Urothelium cell line (cell line): ENCODE measurements at regions not wholly inside any gene's neighbourhood (a gene's known extent, or its start where the extent isn't known, plus 50 kb on each side); places are given as distances from the start of the nearest gene placed in this dataset.

ENCODE experiments used
- DNase-seq: peaks from one replicate; pipeline ENCODE4 v3.0.0; 2011; ENCODE audit warnings: low spot score, mixed read lengths
- FAIRE-seq: peaks from 2 replicates; lab custom pipeline; 2011; peaks lifted over from hg19 to GRCh38; lab: Jason Lieb, UNC

DNA sequence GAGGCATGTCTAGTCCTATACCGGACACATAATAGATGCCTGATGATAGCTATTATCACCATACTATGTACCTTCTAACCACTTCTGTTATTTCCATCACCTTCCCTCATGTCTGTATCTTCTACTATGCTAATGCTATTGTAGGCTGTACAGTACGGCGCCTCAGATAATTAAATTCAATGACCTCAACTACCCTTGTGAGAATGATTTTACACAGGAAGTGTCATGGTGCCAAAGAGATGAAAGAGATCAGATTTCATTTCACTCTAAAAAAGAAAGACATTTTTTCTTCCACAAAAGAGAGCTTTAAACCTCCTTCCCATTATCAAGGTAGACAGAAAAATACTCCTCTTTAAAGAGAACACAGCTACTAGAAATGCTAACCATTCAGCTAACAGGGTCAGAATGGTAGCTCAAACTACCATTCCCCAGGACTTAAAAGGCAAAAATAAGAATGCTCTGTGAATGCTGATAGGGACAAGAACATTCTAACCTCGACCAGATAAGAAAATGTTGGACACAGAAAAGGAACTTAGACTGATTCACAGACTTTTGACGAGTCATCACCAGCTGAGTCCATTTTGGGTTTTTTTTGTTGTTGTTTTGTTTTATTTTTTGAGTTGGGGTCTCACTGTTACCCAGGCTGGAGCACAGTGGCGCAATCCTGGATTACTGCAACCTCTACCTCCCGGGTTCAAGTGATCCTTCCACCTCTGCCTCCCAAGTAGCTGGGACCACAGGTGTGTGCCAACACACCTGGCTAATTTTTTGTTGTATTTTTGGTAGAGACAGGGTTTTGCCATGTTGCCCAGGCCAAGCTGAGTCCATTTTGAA lies 99.2 kb upstream of the RAPGEF2 start:
- FAIRE-seq (no peak), DNase-seq (no peak)

DNA sequence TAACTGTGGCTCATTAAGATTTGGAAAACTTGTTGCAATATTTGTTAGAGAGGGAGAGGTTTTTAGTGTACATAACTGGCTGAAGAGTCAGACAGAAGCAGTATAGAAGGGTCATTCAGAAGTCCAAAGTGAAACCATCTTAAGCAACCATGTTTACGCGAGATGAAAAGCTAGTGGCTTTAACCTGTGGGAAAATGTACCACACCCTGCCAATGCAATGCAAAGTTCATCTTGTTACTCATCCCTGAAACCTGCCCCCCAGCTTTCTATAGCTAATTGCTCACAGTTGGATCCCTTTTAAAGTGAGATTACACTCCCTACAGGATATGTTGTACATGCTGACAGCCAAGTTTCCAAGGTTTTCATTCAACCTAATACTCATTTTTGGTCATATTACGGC lies 96.7 kb upstream of the RAPGEF2 start:
- no peak for FAIRE-seq
- no peak for DNase-seq

DNA sequence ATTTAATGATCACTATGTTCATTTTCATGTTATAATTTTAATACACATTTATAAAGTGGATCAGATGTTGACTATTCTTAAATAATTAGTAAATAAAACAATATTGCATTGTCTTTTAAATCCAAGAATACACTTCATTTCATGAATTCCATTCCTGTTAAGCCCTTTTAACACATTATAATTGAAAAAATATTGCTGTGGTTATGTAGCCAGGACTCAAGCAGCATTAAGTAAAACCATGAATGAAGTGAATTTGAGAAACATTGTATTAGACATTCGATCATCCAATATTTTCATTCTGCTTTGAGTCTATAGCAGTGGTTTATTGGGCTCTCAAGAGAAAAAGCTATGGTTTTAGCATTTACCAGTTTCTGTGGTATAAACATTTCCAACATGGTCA lies 94.2 kb upstream of the RAPGEF2 start:
- no peak for DNase-seq
- FAIRE-seq, result no peak

DNA sequence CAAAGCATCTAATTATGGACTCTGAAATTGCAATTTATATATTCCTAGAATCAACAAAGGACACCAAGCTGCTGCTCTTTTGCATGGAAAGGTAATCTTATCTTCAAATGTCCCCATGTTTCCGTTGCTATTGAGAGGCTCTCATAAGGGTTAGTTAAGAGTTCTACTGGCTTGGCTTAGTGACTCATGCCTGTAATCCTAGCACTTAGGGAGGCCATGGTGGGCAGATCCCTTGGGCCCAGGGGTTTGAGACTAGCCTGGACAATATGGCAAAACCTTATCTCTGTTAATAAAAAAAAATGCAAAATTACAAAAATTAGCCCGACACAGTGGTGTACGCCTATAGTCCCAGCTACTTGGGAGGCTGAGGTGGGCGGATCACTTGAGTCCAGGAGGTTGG lies 93.4 kb upstream of the RAPGEF2 start:
- DNase-seq (no peak), FAIRE-seq (no peak)

DNA sequence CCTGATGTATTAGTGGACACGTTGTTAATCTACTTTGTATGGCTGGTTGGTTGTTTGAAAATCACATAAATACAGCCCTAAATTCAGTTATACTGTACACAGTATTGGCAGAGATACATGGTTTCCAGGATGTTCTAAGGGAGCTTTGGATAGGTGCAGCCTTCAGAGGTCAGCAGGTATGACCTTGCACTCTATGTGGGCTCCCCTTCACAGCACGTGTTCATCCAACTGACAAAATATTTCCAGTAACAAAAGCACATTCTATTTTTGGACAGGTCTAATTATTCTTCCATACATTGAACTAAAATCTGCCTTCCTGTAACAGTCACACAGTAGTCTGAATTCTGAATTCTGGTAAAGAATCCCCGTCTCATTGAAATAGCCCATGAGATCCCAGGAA lies 92.8 kb upstream of the RAPGEF2 start:
- FAIRE-seq (no peak), DNase-seq (no peak)

- FAIRE-seq, result no peak
- no peak for DNase-seq
Measured at GRCh38 chr4:159010563-159011260, 92.2 kb upstream of the RAPGEF2 start.

DNA sequence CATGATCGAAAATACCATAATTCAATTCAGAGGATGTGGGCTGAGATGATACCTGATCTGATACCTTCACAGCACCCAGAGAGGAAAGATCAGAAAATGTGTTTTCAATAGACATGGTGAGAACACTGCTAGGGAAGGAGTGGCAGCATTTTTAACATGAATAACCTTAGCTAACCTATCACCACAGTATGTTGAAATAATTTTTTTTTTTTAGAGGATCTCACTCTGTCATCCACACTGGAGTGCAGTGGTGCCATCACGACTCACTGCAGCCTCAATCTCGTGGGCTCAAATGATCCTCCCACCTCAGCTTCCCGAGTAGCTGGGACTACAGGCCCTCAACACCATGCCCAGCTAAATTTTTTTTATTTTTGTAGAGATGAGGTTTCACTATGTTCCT lies 90.5 kb upstream of the RAPGEF2 start:
- FAIRE-seq (no peak), DNase-seq (no peak)

GRCh38 chr4:159013692-159014091 lies 89.2 kb upstream of the RAPGEF2 start:
- no peak for FAIRE-seq
- DNase-seq, result no peak

DNA sequence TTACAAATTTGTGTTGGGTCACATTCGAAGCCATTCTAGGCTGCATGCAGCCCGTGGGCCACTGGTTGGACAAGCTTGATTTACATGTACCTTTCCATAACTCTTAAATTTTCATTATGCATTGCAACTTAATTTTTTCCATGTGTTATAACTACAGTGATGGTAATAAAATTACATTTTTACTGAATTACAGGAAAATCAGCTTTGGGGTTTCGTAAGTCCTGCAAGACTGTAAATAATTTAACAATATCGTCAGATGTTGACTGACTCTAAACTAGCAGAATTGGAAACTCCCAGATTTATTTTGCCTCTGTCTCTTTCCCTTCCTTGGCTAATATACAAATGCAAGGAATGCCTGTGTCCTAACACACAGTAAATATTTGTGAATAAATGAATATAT lies 88.0 kb upstream of the RAPGEF2 start:
- DNase-seq, result no peak
- no peak for FAIRE-seq

DNA sequence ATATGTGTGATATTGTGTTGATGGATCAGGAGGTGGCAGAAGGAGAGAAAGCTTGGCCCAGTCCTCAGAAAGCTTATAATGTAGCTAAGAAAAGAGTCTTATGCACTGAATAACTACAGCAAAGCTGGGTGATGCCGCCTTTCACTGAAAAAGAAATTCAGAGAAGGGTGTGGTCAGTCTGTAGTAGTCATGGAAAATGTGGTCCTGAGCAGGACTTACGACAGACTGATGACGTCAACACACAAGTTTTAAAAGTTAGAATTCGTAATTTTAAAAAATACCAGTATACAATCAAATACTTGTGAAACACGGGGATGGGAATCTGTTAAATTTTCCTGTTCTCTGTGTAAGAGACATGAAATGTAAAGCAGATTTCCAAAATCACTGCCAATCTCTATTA lies 87.0 kb upstream of the RAPGEF2 start:
- FAIRE-seq, result no peak
- no peak for DNase-seq

GRCh38 chr4:159016593-159017024 lies 86.3 kb upstream of the RAPGEF2 start:
- no peak for DNase-seq
- no peak for FAIRE-seq

- FAIRE-seq, result no peak
Measured at GRCh38 chr4:159017323-159018026, 85.4 kb upstream of the RAPGEF2 start.

GRCh38 chr4:159018062-159018629 lies 84.7 kb upstream of the RAPGEF2 start:
- DNase-seq, result no peak
- no peak for FAIRE-seq

More at GRCh38 chr4:159017323-159018026, 85.4 kb upstream of the RAPGEF2 start:
- DNase-seq, result no peak

GRCh38 chr4:159019356-159019755 lies 83.5 kb upstream of the RAPGEF2 start:
- DNase-seq, result no peak
- no peak for FAIRE-seq

DNA sequence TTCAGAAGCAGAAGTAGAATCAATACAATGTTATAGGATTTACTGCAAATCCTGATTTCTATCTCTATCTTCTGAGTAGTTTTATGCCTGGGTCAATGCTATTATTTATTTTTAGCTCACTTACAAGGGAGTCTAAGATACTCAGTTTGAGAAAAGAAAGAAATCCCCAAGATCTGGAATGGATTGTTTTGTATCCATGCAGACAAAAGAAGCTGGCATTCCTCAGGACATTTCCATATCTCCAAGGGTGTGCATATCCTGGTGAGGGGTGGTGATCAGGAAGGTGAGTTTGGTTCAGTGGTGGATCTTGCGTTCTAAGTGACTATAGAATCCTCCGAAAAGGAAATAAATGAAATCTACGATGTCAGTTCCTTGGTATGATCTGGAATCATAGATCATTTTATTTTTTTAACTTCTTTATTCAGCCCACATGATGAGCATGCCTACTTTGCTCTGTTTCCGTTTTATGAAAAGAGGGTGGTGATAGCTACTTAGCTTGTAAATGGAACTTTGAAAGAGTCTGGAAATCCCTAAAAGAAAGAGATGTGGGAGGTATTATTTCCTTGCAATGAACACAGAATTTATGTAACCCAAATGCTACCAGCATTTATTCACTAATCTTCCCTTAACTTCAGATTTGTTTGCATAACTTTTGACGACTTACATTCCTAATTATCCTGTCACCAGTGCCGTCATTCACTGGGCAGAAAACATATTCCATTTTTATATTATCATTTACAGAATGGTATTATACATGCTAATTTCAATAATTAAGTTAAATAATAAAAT lies 81.1 kb upstream of the RAPGEF2 start:
- DNase-seq, result no peak
- FAIRE-seq, result no peak

DNA sequence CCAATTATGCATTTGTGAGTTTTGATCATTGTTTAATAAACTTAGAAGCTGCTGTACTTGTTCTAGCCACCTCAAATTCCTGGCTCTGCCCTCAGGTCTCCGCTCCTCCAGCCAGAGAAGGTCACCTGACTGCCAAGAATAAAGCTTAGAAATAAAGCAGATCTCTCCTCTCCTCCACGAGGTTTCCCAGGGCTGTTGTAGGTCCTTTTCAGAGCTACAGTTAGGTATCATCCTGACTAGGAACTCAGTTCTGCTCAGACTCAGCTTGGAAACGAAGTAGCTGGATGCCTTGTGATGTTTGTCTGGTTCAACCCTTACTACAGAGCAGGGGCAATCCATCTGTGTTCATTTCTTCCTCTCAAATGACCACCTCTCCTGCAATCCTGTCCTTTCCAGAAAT lies 79.1 kb upstream of the RAPGEF2 start:
- FAIRE-seq (no peak), DNase-seq (no peak)

DNA sequence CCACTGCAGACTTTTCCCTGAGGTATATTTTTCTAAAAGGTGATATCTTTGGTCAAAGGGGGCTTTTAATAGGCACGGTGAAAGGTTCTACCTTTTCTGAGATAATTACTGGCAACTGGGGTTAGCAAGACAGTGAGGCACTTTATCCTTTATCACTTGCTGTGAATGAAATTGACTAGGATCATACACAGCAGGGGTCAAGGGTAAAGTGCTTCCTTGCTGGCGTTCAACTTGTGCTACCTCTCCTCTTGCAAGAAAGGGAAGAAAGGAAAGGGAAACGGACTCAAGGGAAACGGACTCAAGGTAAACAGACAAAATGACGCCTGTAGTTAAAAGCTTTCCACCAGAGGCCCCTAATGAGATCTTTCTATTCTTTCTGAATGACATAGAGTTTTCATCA lies 78.6 kb upstream of the RAPGEF2 start:
- no peak for DNase-seq
- FAIRE-seq, result no peak

GRCh38 chr4:159024828-159025227 lies 78.1 kb upstream of the RAPGEF2 start:
- DNase-seq (no peak), FAIRE-seq (no peak)

DNA sequence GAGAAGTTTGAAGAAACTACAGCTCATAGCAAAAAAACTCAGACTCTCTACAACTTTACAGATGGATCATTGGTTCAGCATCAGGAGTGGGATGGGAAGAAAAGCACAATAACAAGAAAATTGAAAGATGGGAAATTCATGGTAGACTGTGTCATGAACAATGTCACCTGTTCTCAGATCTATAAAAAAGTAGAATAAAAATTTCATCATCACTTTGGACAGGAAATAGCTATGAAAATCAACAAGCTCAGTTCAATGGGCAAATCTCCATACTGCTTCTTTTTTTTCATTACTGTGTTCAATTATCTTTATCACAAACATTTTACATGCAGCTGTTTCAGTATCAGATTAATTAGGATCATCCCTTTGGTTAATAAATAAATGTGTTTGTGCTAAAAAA lies 76.5 kb upstream of the RAPGEF2 start:
- no peak for FAIRE-seq
- no peak for DNase-seq

DNA sequence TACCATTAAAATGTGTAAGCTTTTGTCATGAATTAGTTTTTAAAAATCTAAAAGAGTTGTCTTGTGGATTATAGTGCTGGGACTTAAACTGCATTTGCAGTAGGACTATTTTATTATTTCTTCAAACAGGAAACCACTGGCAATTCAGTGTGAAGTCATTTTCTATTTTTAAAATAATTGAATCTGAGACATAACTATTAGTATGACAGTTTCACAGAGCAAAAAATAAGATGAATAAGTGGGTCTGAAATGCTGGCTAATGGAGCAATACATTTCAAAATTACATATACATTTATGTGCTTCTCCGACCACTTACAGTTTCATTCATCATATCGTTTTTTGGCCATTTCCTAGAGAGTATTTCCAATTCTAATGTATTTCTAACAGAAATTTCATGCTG lies 75.3 kb upstream of the RAPGEF2 start:
- no peak for DNase-seq
- no peak for FAIRE-seq

DNA sequence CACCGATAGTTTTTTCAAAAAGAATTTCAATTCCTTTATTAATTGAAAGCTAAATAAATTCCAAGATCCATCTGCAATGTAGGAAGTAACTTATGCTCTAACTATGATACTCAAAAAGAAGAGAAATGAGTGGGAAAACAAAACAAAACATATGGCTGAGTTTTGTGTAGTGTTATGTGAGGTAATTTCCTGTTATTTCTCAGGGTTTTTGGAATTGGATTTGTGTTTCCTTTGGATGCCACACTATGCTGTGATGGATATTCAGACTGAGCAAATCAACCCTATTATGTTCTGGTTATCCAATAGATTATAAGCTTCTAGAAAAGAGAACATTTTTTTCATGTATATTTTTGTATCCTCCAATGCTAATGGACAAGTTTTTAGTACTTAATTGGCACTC lies 73.4 kb upstream of the RAPGEF2 start:
- FAIRE-seq (no peak), DNase-seq (no peak)
